HepG2 (cell line): ENCODE measurements at regions not wholly inside any gene's neighbourhood (a gene's known extent, or its start where the extent isn't known, plus 50 kb on each side); places are given as distances from the start of the nearest gene placed in this dataset.

ENCODE experiments used
- ATAC-seq: fragments of 200-7000 bp; cut with Tn5 transposase; 3 replicates; pipeline ENCODE4 v1.9.1; 2020; ENCODE audit warnings: mild to moderate bottlenecking, moderate library complexity
- BruUV-seq: library from RNA; stranded (reverse); fragments of 400-500 nt; replicated peaks from 2 replicates; lab custom pipeline; 2021; lab: Mats Ljungman, UMichigan
- CTCF ChIA-PET: fragments of 300-600 bp; formaldehyde crosslinking; extraction: SDS; loops from one replicate; lab custom pipeline; 2021; ENCODE audit warnings: low total read pairs, inconsistent platforms, low intra/inter-chr PET ratio; lab: Yijun Ruan, JAX
- POLR2A ChIA-PET: fragments of 350-600 bp; sonication (Branson Sonifier 250); formaldehyde crosslinking; loops from one replicate; lab custom pipeline; 2020; ENCODE audit warnings: antibody characterized with exemption, inconsistent platforms; lab: Yijun Ruan, JAX
- DNase-seq: peaks from one replicate; pipeline ENCODE4 v3.0.0-alpha.2; 2015; ENCODE audit warnings: low spot score
- FAIRE-seq: peaks from 3 replicates; lab custom pipeline; 2011; peaks lifted over from hg19 to GRCh38; lab: Jason Lieb, UNC
- H2AFZ ChIP-seq: one replicate; pipeline ENCODE4 v1.6.1; 2011; ENCODE audit warnings: low read length, inconsistent platforms
- H3K27ac ChIP-seq: fragments of 300-600 bp; 3 replicates; pipeline ENCODE4 v1.8.0; 2011; ENCODE audit warnings: mixed run types, mild to moderate bottlenecking, mixed read lengths, low read length, inconsistent platforms; ENCODE audit not compliant: insufficient read depth; ENCODE audit errors: extremely low read length
- H3K27me3 ChIP-seq, 2 experiments: fragments of 200-600 bp in 1 of 2; 2 replicates in 1 of 2; 3 replicates in 1 of 2; pipeline versions ENCODE4 v1.6.0 to v1.8.0; 2011; ENCODE audit warnings: low read length in 2 of 2, mild to moderate bottlenecking in 2 of 2, moderate library complexity in 2 of 2, inconsistent platforms in 1 of 2; ENCODE audit not compliant: insufficient read depth in 2 of 2, control insufficient read depth in 1 of 2
- H3K36me3 ChIP-seq, 2 experiments: fragments of 200-600 bp in 1 of 2; replicated peaks in 1 of 2; 2 replicates in 1 of 2; 3 replicates in 1 of 2; pipeline versions ENCODE4 v1.5.1 to v1.8.0; 2011; ENCODE audit warnings: low read length in 2 of 2, inconsistent platforms in 1 of 2; ENCODE audit not compliant: insufficient read depth in 2 of 2, control insufficient read depth in 1 of 2
- H3K4me1 ChIP-seq: 2 replicates; pipeline ENCODE4 v1.5.1; 2012; ENCODE audit warnings: low read length, inconsistent platforms; ENCODE audit not compliant: insufficient read depth
- H3K4me2 ChIP-seq: 2 replicates; pipeline ENCODE4 v1.6.0; 2011; ENCODE audit warnings: low read depth, low read length, inconsistent platforms
- H3K4me3 ChIP-seq, 3 experiments: fragments of 200-600 bp in 1 of 3; sonication (generic), shearing (Covaris generic) in 1 of 3; replicated peaks in 1 of 3; 2 replicates each; pipeline ENCODE4 v1.5.1; 2011 to 2016; ENCODE audit warnings: low read length in 3 of 3, inconsistent platforms in 2 of 3, low read depth in 2 of 3, mild to moderate bottlenecking in 2 of 3, control low read depth in 1 of 3, mixed read lengths in 1 of 3; ENCODE audit not compliant: insufficient read depth in 1 of 3
- H3K79me2 ChIP-seq: one replicate; pipeline ENCODE4 v1.6.1; 2011; ENCODE audit warnings: low read length, inconsistent platforms; ENCODE audit not compliant: insufficient read depth
- H3K9ac ChIP-seq: 2 replicates; pipeline ENCODE4 v1.6.0; 2011; ENCODE audit warnings: mild to moderate bottlenecking, low read depth, low read length, inconsistent platforms; ENCODE audit not compliant: insufficient read depth
- H3K9me3 ChIP-seq: 2 replicates; pipeline ENCODE4 v1.5.1; 2012; ENCODE audit warnings: mild to moderate bottlenecking, low read length
- H4K20me1 ChIP-seq: 2 replicates; pipeline ENCODE4 v1.6.0; 2011; ENCODE audit warnings: inconsistent platforms, mild to moderate bottlenecking, low read length, moderate library complexity; ENCODE audit not compliant: insufficient read depth
- CREB1 ChIP-seq, 2 experiments: fragments of 450-650 bp in 1 of 2; IDR thresholded peaks; 2 replicates each; pipeline ENCODE4 v1.6.1; 2016 to 2017; ENCODE audit warnings: control low read depth in 1 of 2, mild to moderate bottlenecking in 1 of 2, missing compliant biosample characterization in 1 of 2, missing genetic modification characterization in 1 of 2
- KLF6 ChIP-seq: IDR thresholded peaks from 2 replicates; pipeline ENCODE4 v1.8.0; 2016; ENCODE audit warnings: missing biosample characterization, missing genetic modification reagents
- UBTF ChIP-seq: sonication (generic); formaldehyde crosslinking; IDR thresholded peaks from 2 replicates; pipeline ENCODE4 v1.4.0; 2020; ENCODE audit warnings: mild to moderate bottlenecking, missing genetic modification reagents
- ZNF142 ChIP-seq: sonication (generic); formaldehyde crosslinking; IDR thresholded peaks from 2 replicates; pipeline ENCODE4 v1.4.0; 2020; ENCODE audit warnings: missing genetic modification reagents
- ZNF292 ChIP-seq: sonication (generic); formaldehyde crosslinking; IDR thresholded peaks from 2 replicates; pipeline ENCODE4 v1.8.1; 2022; ENCODE audit warnings: mild to moderate bottlenecking, low read depth, missing genetic modification reagents, borderline replicate concordance
- ZUFSP ChIP-seq: sonication (generic); formaldehyde crosslinking; IDR thresholded peaks from 2 replicates; pipeline ENCODE4 v1.9.0; 2021; ENCODE audit warnings: missing genetic modification reagents, mild to moderate bottlenecking, borderline replicate concordance
- WGBS: methylation state at CpG from one replicate; pipeline ENCODE4 v1.1.6; 2017; ENCODE audit warnings: low lambda C conversion rate; 5-methylcytosine and 5-hydroxymethylcytosine counted together
- in situ Hi-C: cut with HindIII; loops from 2 replicates; pipeline ENCODE4 v1.10.0; 2017; ENCODE audit warnings: low pct_unique_long_range_greater_than_20kb; ENCODE audit not compliant: extremely low pct_ligation_motif_present
- intact Hi-C: fragments of 100-400 bp; cut with micrococcal nuclease; formaldehyde crosslinking; loops from one replicate; pipeline ENCODE4 v1.10.0; 2022; ENCODE audit not compliant: unreplicated experiment

- TF ChIP-seq ZNF292 (CRISPR knock-in tag) = no peak
- no peak for TF ChIP-seq KLF6 (CRISPR knock-in tag)
- TF ChIP-seq ZUFSP (CRISPR knock-in tag) = no peak
- TF ChIP-seq UBTF (CRISPR knock-in tag) = no peak
These were observed 121.9 kb upstream of the CDH4 start (continued) for GRCh38 chr20:61130156-61130555.

- ChIA-PET CTCF (no interaction called here), POLR2A (no interaction called here)
- H3K27me3 ChIP-seq = peaks cover 3 to 43% of the 10 kb centered on the region in 2 experiments; a peak in 3 of 5 replicates
- ATAC-seq (no peak), DNase-seq (no peak), FAIRE-seq (no peak)
- no peaks in the 10 kb centered on the region for H3K79me2 ChIP-seq
- no peak overlapping the region for H3K27ac ChIP-seq
- no peaks in the 10 kb centered on the region for H4K20me1 ChIP-seq
- no peak overlapping the region for H2AFZ ChIP-seq
- BruUV-seq = no TSS peak
- in situ Hi-C loops = no loop called here
- intact Hi-C loops = loop anchor here (5.0 kb wide), 1 partner anchor 575 kb away; no protein-coding TSS in a partner anchor
- 12% methylated on average over 9 of the region's 9 CpGs for WGBS
- H3K4me3 ChIP-seq = no peak overlapping the region
- H3K4me2 ChIP-seq = no peak overlapping the region
- H3K36me3 ChIP-seq = no peaks in the 10 kb centered on the region
- H3K9ac ChIP-seq = no peak overlapping the region
- no peaks in the 10 kb centered on the region for H3K9me3 ChIP-seq
- no peak for TF ChIP-seq ZNF142 (CRISPR knock-in tag)
- TF ChIP-seq CREB1 (IDR thresholded peaks at IDR 0.05) = peak; percentile 50
- no peak for TF ChIP-seq CREB1 (CRISPR knock-in tag; IDR thresholded peaks at IDR 0.05)
- H3K4me1 ChIP-seq = no peaks in the 10 kb centered on the region
These were observed 120.1 kb upstream of the CDH4 start for GRCh38 chr20:61131944-61132343.
